ENCODE measurements at regions not wholly inside any gene's neighbourhood (a gene's known extent, or its start where the extent isn't known, plus 50 kb on each side); places are given as distances from the start of the nearest gene placed in this dataset.

- peaks cover 0 to 1% (median 0%) of the 10 kb centered on the region in 3 donors for H3K36me3 Mint-ChIP-seq
- POLR2A ChIA-PET = no interaction called here
- no peaks in the 10 kb centered on the region for H3K9me3 Mint-ChIP-seq
- no peak overlapping the region for H3K4me3 Mint-ChIP-seq
- no peak overlapping the region for H3K4me3 ChIP-seq (ENCODE audit: low read length)
- peaks cover 0 to 10% (median 6%) of the 10 kb centered on the region in 3 donors for H3K4me1 Mint-ChIP-seq
- no peak overlapping the region for H3K27ac ChIP-seq (ENCODE audit: low read depth, low read length)
- peaks cover 27 to 62% of the 10 kb centered on the region in 2 donors for H3K27me3 Mint-ChIP-seq
- H3K36me3 ChIP-seq (ENCODE audit: insufficient read depth, low read length) = no peaks in the 10 kb centered on the region
- peaks cover 7% of the 10 kb centered on the region for H3K27me3 ChIP-seq (ENCODE audit: insufficient read depth, low read length, poor library complexity, severe bottlenecking)
- H3K4me1 ChIP-seq (ENCODE audit: insufficient read depth, low read length) = no peaks in the 10 kb centered on the region
- no peaks in the 10 kb centered on the region for H3K9me3 ChIP-seq (ENCODE audit: low read length)
- no peak for DNase-seq
- CTCF ChIA-PET = no interaction called here
- no peak overlapping the region for H3K27ac Mint-ChIP-seq
Measured at GRCh38 chr6:44558832-44559251, 171.3 kb downstream of the CDC5L start.

GRCh38 chr6:44559486-44560270 is 172.2 kb downstream of the CDC5L start:
- Histone ChIP-seq H3K36me3 (ENCODE audit: insufficient read depth, low read length) (no peaks in the 10 kb centered on the region), H3K4me1 (ENCODE audit: insufficient read depth, low read length) (no peaks in the 10 kb centered on the region), H3K27me3 (ENCODE audit: insufficient read depth, low read length, poor library complexity, severe bottlenecking) (peaks cover 7% of the 10 kb centered on the region), H3K9me3 (ENCODE audit: low read length) (no peaks in the 10 kb centered on the region), H3K4me3 (ENCODE audit: low read length) (no peak overlapping the region), H3K27ac (ENCODE audit: low read depth, low read length) (no peak overlapping the region)
- DNase-seq = no peak
- H3K27me3 Mint-ChIP-seq = peaks cover 31 to 69% of the 10 kb centered on the region in 2 donors
- POLR2A ChIA-PET = no interaction called here
- H3K9me3 Mint-ChIP-seq = no peaks in the 10 kb centered on the region
- peaks cover 0 to 1% (median 0%) of the 10 kb centered on the region in 3 donors for H3K36me3 Mint-ChIP-seq
- peaks cover 0 to 10% (median 6%) of the 10 kb centered on the region in 3 donors for H3K4me1 Mint-ChIP-seq
- H3K4me3 Mint-ChIP-seq = no peak overlapping the region
- H3K27ac Mint-ChIP-seq = no peak overlapping the region
- CTCF ChIA-PET = no interaction called here

GRCh38 chr6:44560458-44561059 is 173.1 kb downstream of the CDC5L start:
- Mint-ChIP-seq H3K27ac (no peak overlapping the region), H3K4me3 (no peak overlapping the region), H3K9me3 (no peaks in the 10 kb centered on the region), H3K36me3 (peaks cover 0 to 1% (median 0%) of the 10 kb centered on the region in 3 donors), H3K27me3 (peaks cover 34 to 64% of the 10 kb centered on the region in 2 donors), H3K4me1 (peaks cover 0 to 10% (median 6%) of the 10 kb centered on the region in 3 donors)
- Histone ChIP-seq H3K4me3 (ENCODE audit: low read length) (no peak overlapping the region), H3K4me1 (ENCODE audit: insufficient read depth, low read length) (no peaks in the 10 kb centered on the region), H3K9me3 (ENCODE audit: low read length) (no peaks in the 10 kb centered on the region), H3K36me3 (ENCODE audit: insufficient read depth, low read length) (no peaks in the 10 kb centered on the region), H3K27ac (ENCODE audit: low read depth, low read length) (no peak overlapping the region), H3K27me3 (ENCODE audit: insufficient read depth, low read length, poor library complexity, severe bottlenecking) (peaks cover 7% of the 10 kb centered on the region)
- no peak for DNase-seq
- ChIA-PET POLR2A (no interaction called here), CTCF (no interaction called here)

- Mint-ChIP-seq H3K4me3 (peak overlapping the region in 1 of 7 donors; percentile 61), H3K9me3 (no peaks in the 10 kb centered on the region), H3K27me3 (peaks cover 34 to 62% of the 10 kb centered on the region in 2 donors), H3K4me1 (peaks cover 0 to 10% (median 6%) of the 10 kb centered on the region in 3 donors), H3K27ac (no peak overlapping the region), H3K36me3 (peaks cover 0 to 1% (median 0%) of the 10 kb centered on the region in 3 donors)
- H3K36me3 ChIP-seq (ENCODE audit: insufficient read depth, low read length) = no peaks in the 10 kb centered on the region
- H3K4me1 ChIP-seq (ENCODE audit: insufficient read depth, low read length) = no peaks in the 10 kb centered on the region
- H3K27me3 ChIP-seq (ENCODE audit: insufficient read depth, low read length, poor library complexity, severe bottlenecking) = peaks cover 7% of the 10 kb centered on the region
- DNase-seq = no peak
- no peaks in the 10 kb centered on the region for H3K9me3 ChIP-seq (ENCODE audit: low read length)
- ChIA-PET POLR2A (no interaction called here), CTCF (no interaction called here)
- no peak overlapping the region for H3K4me3 ChIP-seq (ENCODE audit: low read length)
- H3K27ac ChIP-seq (ENCODE audit: low read depth, low read length) = no peak overlapping the region
Measured at GRCh38 chr6:44561060-44561623, 173.6 kb downstream of the CDC5L start.

GRCh38 chr6:44561832-44562665 is 174.5 kb downstream of the CDC5L start:
- Mint-ChIP-seq H3K36me3 (peaks cover 0 to 1% (median 0%) of the 10 kb centered on the region in 3 donors), H3K4me3 (peak overlapping the region in 2 of 7 donors; percentile 14 to 22), H3K9me3 (no peaks in the 10 kb centered on the region), H3K27me3 (peaks cover 34 to 61% of the 10 kb centered on the region in 2 donors), H3K27ac (peak overlapping the region in 1 of 8 donors; percentile 69), H3K4me1 (peaks cover 0 to 10% (median 6%) of the 10 kb centered on the region in 3 donors)
- ChIA-PET CTCF (no interaction called here), POLR2A (no interaction called here)
- no peaks in the 10 kb centered on the region for H3K9me3 ChIP-seq (ENCODE audit: low read length)
- no peak overlapping the region for H3K4me3 ChIP-seq (ENCODE audit: low read length)
- H3K27me3 ChIP-seq (ENCODE audit: insufficient read depth, low read length, poor library complexity, severe bottlenecking) = peaks cover 7% of the 10 kb centered on the region
- no peaks in the 10 kb centered on the region for H3K4me1 ChIP-seq (ENCODE audit: insufficient read depth, low read length)
- H3K36me3 ChIP-seq (ENCODE audit: insufficient read depth, low read length) = no peaks in the 10 kb centered on the region
- no peak for DNase-seq
- no peak overlapping the region for H3K27ac ChIP-seq (ENCODE audit: low read depth, low read length)

- Histone ChIP-seq H3K36me3 (ENCODE audit: insufficient read depth, low read length) (no peaks in the 10 kb centered on the region), H3K9me3 (ENCODE audit: low read length) (no peaks in the 10 kb centered on the region), H3K4me1 (ENCODE audit: insufficient read depth, low read length) (no peaks in the 10 kb centered on the region), H3K27me3 (ENCODE audit: insufficient read depth, low read length, poor library complexity, severe bottlenecking) (peaks cover 7% of the 10 kb centered on the region), H3K4me3 (ENCODE audit: low read length) (no peak overlapping the region), H3K27ac (ENCODE audit: low read depth, low read length) (no peak overlapping the region)
- H3K9me3 Mint-ChIP-seq = no peaks in the 10 kb centered on the region
- H3K36me3 Mint-ChIP-seq = peaks cover 0 to 1% (median 0%) of the 10 kb centered on the region in 3 donors
- CTCF ChIA-PET = no interaction called here
- no peak for DNase-seq
- POLR2A ChIA-PET = no interaction called here
- H3K4me3 Mint-ChIP-seq = no peak overlapping the region
- H3K4me1 Mint-ChIP-seq = peaks cover 0 to 10% (median 6%) of the 10 kb centered on the region in 3 donors
- H3K27ac Mint-ChIP-seq = no peak overlapping the region
- peaks cover 30 to 54% of the 10 kb centered on the region in 2 donors for H3K27me3 Mint-ChIP-seq
Measured at GRCh38 chr6:44563397-44563796, 175.9 kb downstream of the CDC5L start.

- no peaks in the 10 kb centered on the region for H3K9me3 Mint-ChIP-seq
Measured at GRCh38 chr6:44564906-44565524, 177.5 kb downstream of the CDC5L start.

More at GRCh38 chr6:44564906-44565524, 177.5 kb downstream of the CDC5L start:
- Histone ChIP-seq H3K27me3 (ENCODE audit: insufficient read depth, low read length, poor library complexity, severe bottlenecking) (peaks cover 7% of the 10 kb centered on the region), H3K27ac (ENCODE audit: low read depth, low read length) (no peak overlapping the region), H3K9me3 (ENCODE audit: low read length) (no peaks in the 10 kb centered on the region), H3K4me1 (ENCODE audit: insufficient read depth, low read length) (no peaks in the 10 kb centered on the region), H3K4me3 (ENCODE audit: low read length) (no peak overlapping the region), H3K36me3 (ENCODE audit: insufficient read depth, low read length) (no peaks in the 10 kb centered on the region)
- no peak overlapping the region for H3K4me3 Mint-ChIP-seq
- H3K27ac Mint-ChIP-seq = no peak overlapping the region
- POLR2A ChIA-PET = no interaction called here
- H3K4me1 Mint-ChIP-seq = peaks cover 0 to 10% (median 6%) of the 10 kb centered on the region in 3 donors
- no peak for DNase-seq
- CTCF ChIA-PET = no interaction called here
- H3K27me3 Mint-ChIP-seq = peaks cover 25 to 41% of the 10 kb centered on the region in 2 donors
- peaks cover 0 to 1% (median 0%) of the 10 kb centered on the region in 3 donors for H3K36me3 Mint-ChIP-seq
